ENCODE measurements at regions not wholly inside any gene's neighbourhood (a gene's known extent, or its start where the extent isn't known, plus 50 kb on each side); places are given as distances from the start of the nearest gene placed in this dataset.
"Not testable (repeated sequence)": the region's sequence is repeated elsewhere in the genome, so short reads cannot be mapped to it uniquely, and the experiment has no call there.

GRCh38 chr2:216980510-216980909 lies 120.6 kb upstream of the TNP1 start:
- not testable (repeated sequence) for H3K4me1 ChIP-seq (ENCODE audit: control insufficient read depth, insufficient read depth, low read length); H3K9me3 ChIP-seq (ENCODE audit: control insufficient read depth, insufficient read depth, low read length); H3K4me3 ChIP-seq (ENCODE audit: low read depth, low read length); H3K27me3 ChIP-seq (ENCODE audit: control insufficient read depth, insufficient read depth, low read length); H3K36me3 ChIP-seq (ENCODE audit: control insufficient read depth, insufficient read depth, low read length); H3K9ac ChIP-seq (ENCODE audit: low read depth, low read length); H3K27ac ChIP-seq (ENCODE audit: low read depth, low read length)

- Histone ChIP-seq H3K9me3 (ENCODE audit: control insufficient read depth, insufficient read depth, low read length) (no peaks in the 10 kb centered on the region), H3K4me1 (ENCODE audit: control insufficient read depth, insufficient read depth, low read length) (no peaks in the 10 kb centered on the region), H3K4me3 (ENCODE audit: low read depth, low read length) (no peak overlapping the region), H3K27ac (ENCODE audit: low read depth, low read length) (no peak overlapping the region), H3K27me3 (ENCODE audit: control insufficient read depth, insufficient read depth, low read length) (no peaks in the 10 kb centered on the region), H3K9ac (ENCODE audit: low read depth, low read length) (no peak overlapping the region), H3K36me3 (ENCODE audit: control insufficient read depth, insufficient read depth, low read length) (no peaks in the 10 kb centered on the region)
These were observed 114.7 kb upstream of the TNP1 start for GRCh38 chr2:216974321-216975302.

- Histone ChIP-seq H3K4me3 (ENCODE audit: low read depth, low read length) (no peak overlapping the region), H3K9ac (ENCODE audit: low read depth, low read length) (no peak overlapping the region), H3K36me3 (ENCODE audit: control insufficient read depth, insufficient read depth, low read length) (no peaks in the 10 kb centered on the region), H3K9me3 (ENCODE audit: control insufficient read depth, insufficient read depth, low read length) (no peaks in the 10 kb centered on the region), H3K27me3 (ENCODE audit: control insufficient read depth, insufficient read depth, low read length) (no peaks in the 10 kb centered on the region), H3K27ac (ENCODE audit: low read depth, low read length) (no peak overlapping the region), H3K4me1 (ENCODE audit: control insufficient read depth, insufficient read depth, low read length) (no peaks in the 10 kb centered on the region)
These were observed 111.7 kb upstream of the TNP1 start for GRCh38 chr2:216971593-216971992.

- H3K9me3 ChIP-seq (ENCODE audit: control insufficient read depth, insufficient read depth, low read length), result no peaks in the 10 kb centered on the region
- H3K9ac ChIP-seq (ENCODE audit: low read depth, low read length), result no peak overlapping the region
- no peaks in the 10 kb centered on the region for H3K4me1 ChIP-seq (ENCODE audit: control insufficient read depth, insufficient read depth, low read length)
- no peak overlapping the region for H3K27ac ChIP-seq (ENCODE audit: low read depth, low read length)
- no peaks in the 10 kb centered on the region for H3K36me3 ChIP-seq (ENCODE audit: control insufficient read depth, insufficient read depth, low read length)
- no peaks in the 10 kb centered on the region for H3K27me3 ChIP-seq (ENCODE audit: control insufficient read depth, insufficient read depth, low read length)
- H3K4me3 ChIP-seq (ENCODE audit: low read depth, low read length), result no peak overlapping the region
These were observed 110.6 kb upstream of the TNP1 start for GRCh38 chr2:216970359-216970915.

- H3K27ac ChIP-seq (ENCODE audit: low read depth, low read length), result no peak overlapping the region
- H3K36me3 ChIP-seq (ENCODE audit: control insufficient read depth, insufficient read depth, low read length), result no peaks in the 10 kb centered on the region
- no peaks in the 10 kb centered on the region for H3K4me1 ChIP-seq (ENCODE audit: control insufficient read depth, insufficient read depth, low read length)
- H3K4me3 ChIP-seq (ENCODE audit: low read depth, low read length), result no peak overlapping the region
- H3K9me3 ChIP-seq (ENCODE audit: control insufficient read depth, insufficient read depth, low read length), result no peaks in the 10 kb centered on the region
- no peak overlapping the region for H3K9ac ChIP-seq (ENCODE audit: low read depth, low read length)
- no peaks in the 10 kb centered on the region for H3K27me3 ChIP-seq (ENCODE audit: control insufficient read depth, insufficient read depth, low read length)
These were observed 108.0 kb upstream of the TNP1 start for GRCh38 chr2:216967889-216968288.

GRCh38 chr2:216960671-216961268 lies 100.9 kb upstream of the TNP1 start:
- H3K9me3 ChIP-seq (ENCODE audit: control insufficient read depth, insufficient read depth, low read length), result no peaks in the 10 kb centered on the region
- no peaks in the 10 kb centered on the region for H3K27me3 ChIP-seq (ENCODE audit: control insufficient read depth, insufficient read depth, low read length)
- H3K27ac ChIP-seq (ENCODE audit: low read depth, low read length), result no peak overlapping the region
- no peak overlapping the region for H3K4me3 ChIP-seq (ENCODE audit: low read depth, low read length)
- H3K36me3 ChIP-seq (ENCODE audit: control insufficient read depth, insufficient read depth, low read length), result no peaks in the 10 kb centered on the region
- no peak overlapping the region for H3K9ac ChIP-seq (ENCODE audit: low read depth, low read length)
- no peaks in the 10 kb centered on the region for H3K4me1 ChIP-seq (ENCODE audit: control insufficient read depth, insufficient read depth, low read length)

- H3K4me1 ChIP-seq (ENCODE audit: control insufficient read depth, insufficient read depth, low read length), result no peaks in the 10 kb centered on the region
- no peak overlapping the region for H3K4me3 ChIP-seq (ENCODE audit: low read depth, low read length)
- no peak overlapping the region for H3K27ac ChIP-seq (ENCODE audit: low read depth, low read length)
- no peaks in the 10 kb centered on the region for H3K27me3 ChIP-seq (ENCODE audit: control insufficient read depth, insufficient read depth, low read length)
- H3K36me3 ChIP-seq (ENCODE audit: control insufficient read depth, insufficient read depth, low read length), result no peaks in the 10 kb centered on the region
- no peak overlapping the region for H3K9ac ChIP-seq (ENCODE audit: low read depth, low read length)
- H3K9me3 ChIP-seq (ENCODE audit: control insufficient read depth, insufficient read depth, low read length), result no peaks in the 10 kb centered on the region
These were observed 99.6 kb upstream of the TNP1 start for GRCh38 chr2:216959433-216959832.

- Histone ChIP-seq H3K4me1 (ENCODE audit: control insufficient read depth, insufficient read depth, low read length) (no peaks in the 10 kb centered on the region), H3K9ac (ENCODE audit: low read depth, low read length) (no peak overlapping the region), H3K27ac (ENCODE audit: low read depth, low read length) (no peak overlapping the region), H3K36me3 (ENCODE audit: control insufficient read depth, insufficient read depth, low read length) (no peaks in the 10 kb centered on the region), H3K4me3 (ENCODE audit: low read depth, low read length) (no peak overlapping the region), H3K27me3 (ENCODE audit: control insufficient read depth, insufficient read depth, low read length) (no peaks in the 10 kb centered on the region), H3K9me3 (ENCODE audit: control insufficient read depth, insufficient read depth, low read length) (no peaks in the 10 kb centered on the region)
These were observed 97.1 kb upstream of the TNP1 start for GRCh38 chr2:216956820-216957493.

GRCh38 chr2:216951171-216951570 lies 91.3 kb upstream of the TNP1 start:
- Histone ChIP-seq H3K36me3 (ENCODE audit: control insufficient read depth, insufficient read depth, low read length) (no peaks in the 10 kb centered on the region), H3K4me1 (ENCODE audit: control insufficient read depth, insufficient read depth, low read length) (no peaks in the 10 kb centered on the region), H3K9me3 (ENCODE audit: control insufficient read depth, insufficient read depth, low read length) (no peaks in the 10 kb centered on the region), H3K4me3 (ENCODE audit: low read depth, low read length) (no peak overlapping the region), H3K27me3 (ENCODE audit: control insufficient read depth, insufficient read depth, low read length) (no peaks in the 10 kb centered on the region), H3K27ac (ENCODE audit: low read depth, low read length) (no peak overlapping the region), H3K9ac (ENCODE audit: low read depth, low read length) (no peak overlapping the region)

- no peak overlapping the region for H3K4me3 ChIP-seq (ENCODE audit: low read depth, low read length)
- H3K27me3 ChIP-seq (ENCODE audit: control insufficient read depth, insufficient read depth, low read length), result no peaks in the 10 kb centered on the region
- H3K9ac ChIP-seq (ENCODE audit: low read depth, low read length), result no peak overlapping the region
- H3K9me3 ChIP-seq (ENCODE audit: control insufficient read depth, insufficient read depth, low read length), result no peaks in the 10 kb centered on the region
- no peak overlapping the region for H3K27ac ChIP-seq (ENCODE audit: low read depth, low read length)
- H3K4me1 ChIP-seq (ENCODE audit: control insufficient read depth, insufficient read depth, low read length), result no peaks in the 10 kb centered on the region
- no peaks in the 10 kb centered on the region for H3K36me3 ChIP-seq (ENCODE audit: control insufficient read depth, insufficient read depth, low read length)
These were observed 90.7 kb upstream of the TNP1 start for GRCh38 chr2:216950547-216950946.
